ENCODE measurements at regions not wholly inside any gene's neighbourhood (a gene's known extent, or its start where the extent isn't known, plus 50 kb on each side); places are given as distances from the start of the nearest gene placed in this dataset.
"Not testable (repeated sequence)": the region's sequence is repeated elsewhere in the genome, so short reads cannot be mapped to it uniquely, and the experiment has no call there.

DNA sequence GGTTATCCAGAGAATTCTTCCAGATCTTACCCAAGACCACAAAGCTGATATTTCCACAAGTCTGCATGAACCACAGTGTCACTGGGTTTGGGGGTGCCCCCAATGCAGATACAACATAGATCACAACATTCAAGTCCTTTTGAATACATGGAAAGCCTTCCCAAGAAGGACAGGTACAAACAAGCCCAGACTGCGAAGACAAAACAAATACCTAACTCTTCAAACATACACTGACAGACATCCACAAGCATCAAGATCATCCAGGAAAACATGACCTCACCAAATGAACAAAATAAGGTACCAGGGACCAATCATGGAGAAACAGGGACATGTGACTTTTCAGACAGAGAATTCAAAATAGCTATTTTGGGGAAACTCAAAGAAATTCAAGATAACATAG lies 93.1 kb downstream of the MDH1 start:
- no peak for DNase-seq (ENCODE audit: low spot score)
- in situ Hi-C loops (cut with HindIII; ENCODE audit: low sequenced_read_pairs): no loop called here

DNA sequence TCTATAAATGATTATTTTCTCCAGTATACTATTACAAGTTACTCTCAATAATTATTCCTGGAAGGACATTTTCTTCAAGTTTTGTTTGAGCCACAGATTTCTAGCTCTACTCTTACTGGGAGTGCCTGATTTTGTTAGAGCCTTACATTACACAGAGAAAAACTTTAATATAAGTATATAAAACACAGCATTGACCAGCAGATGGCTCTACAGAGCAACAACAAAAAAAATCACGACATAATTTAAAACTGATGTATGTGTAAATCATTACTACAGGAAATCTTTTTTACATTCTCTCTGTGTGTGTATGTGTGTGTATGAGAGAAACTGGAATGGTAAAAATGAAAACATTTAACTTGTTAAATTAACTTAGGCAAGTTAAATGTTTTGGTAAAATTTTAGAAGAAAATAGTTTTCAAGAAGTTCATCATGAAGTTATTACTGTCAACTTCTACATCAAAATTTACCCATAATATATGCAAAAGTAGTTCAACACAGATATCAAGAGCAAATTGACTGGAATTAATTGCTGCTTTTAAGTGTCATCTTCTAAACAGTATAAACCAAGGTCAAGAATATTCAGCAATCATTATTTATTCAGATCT lies 103.3 kb downstream of the MDH1 start:
- in situ Hi-C loops (cut with HindIII; ENCODE audit: low sequenced_read_pairs): no loop called here
- DNase-seq (ENCODE audit: low spot score): peak; percentile 36

DNA sequence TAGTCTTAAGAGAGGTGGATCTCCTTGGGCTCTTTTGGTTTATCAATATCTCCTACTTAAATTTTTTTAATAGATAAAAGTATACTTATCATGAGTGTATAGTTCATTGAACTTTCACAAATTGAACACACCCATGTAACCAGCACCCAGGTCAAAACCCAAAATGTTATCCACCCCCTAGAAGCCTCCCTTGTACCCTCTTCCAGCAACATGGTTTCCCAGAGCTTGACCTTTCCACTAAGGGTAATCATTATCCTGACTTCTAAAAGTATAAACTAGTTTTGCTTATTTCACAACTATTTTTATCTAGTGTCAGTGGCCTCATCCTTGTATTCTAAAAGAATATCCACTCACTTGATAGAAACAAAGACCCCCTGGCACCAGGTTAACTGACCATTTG lies 106.8 kb downstream of the MDH1 start:
- in situ Hi-C loops (cut with HindIII; ENCODE audit: low sequenced_read_pairs): no loop called here
- no peak for DNase-seq (ENCODE audit: low spot score)

DNA sequence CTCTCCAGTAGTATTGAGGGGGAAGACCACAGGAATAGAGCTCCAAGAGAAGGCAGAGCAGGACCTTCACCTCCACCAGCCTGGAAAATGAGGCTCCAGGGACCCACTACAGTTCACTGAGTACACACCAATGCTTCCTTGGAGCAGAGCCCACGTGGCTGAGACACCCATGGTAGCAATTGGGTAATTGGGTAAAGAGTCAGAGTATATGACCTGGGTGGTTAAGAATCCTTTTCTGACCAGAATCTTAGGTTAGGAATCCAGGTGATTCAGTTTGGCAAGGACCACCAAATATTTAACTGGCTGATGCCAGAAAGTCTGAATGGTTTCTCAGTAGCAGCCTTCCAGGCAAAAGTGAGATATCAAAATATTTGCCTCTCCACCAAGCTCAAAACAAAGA lies 107.7 kb downstream of the MDH1 start:
- DNase-seq (ENCODE audit: low spot score): no peak
- in situ Hi-C loops (cut with HindIII; ENCODE audit: low sequenced_read_pairs): no loop called here

DNA sequence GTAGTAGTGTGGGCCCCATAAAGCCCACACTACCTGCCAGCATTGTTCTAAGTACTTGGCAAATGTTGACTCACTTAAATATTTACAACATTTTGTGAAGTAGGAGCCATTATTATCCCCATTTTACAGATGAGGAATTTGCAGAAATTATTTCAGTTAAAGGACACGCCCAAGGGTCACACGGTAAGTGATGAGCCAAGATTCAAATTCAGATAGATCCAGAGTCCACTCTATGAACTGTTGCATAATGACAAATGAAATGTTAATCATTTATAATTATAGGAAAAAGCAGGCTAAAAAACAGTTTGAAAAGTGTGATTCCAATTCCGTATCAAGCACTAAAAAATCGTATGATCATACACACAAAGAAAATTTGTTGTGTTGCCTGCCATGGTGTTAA lies 108.4 kb downstream of the MDH1 start:
- in situ Hi-C loops (cut with HindIII; ENCODE audit: low sequenced_read_pairs): no loop called here

DNA sequence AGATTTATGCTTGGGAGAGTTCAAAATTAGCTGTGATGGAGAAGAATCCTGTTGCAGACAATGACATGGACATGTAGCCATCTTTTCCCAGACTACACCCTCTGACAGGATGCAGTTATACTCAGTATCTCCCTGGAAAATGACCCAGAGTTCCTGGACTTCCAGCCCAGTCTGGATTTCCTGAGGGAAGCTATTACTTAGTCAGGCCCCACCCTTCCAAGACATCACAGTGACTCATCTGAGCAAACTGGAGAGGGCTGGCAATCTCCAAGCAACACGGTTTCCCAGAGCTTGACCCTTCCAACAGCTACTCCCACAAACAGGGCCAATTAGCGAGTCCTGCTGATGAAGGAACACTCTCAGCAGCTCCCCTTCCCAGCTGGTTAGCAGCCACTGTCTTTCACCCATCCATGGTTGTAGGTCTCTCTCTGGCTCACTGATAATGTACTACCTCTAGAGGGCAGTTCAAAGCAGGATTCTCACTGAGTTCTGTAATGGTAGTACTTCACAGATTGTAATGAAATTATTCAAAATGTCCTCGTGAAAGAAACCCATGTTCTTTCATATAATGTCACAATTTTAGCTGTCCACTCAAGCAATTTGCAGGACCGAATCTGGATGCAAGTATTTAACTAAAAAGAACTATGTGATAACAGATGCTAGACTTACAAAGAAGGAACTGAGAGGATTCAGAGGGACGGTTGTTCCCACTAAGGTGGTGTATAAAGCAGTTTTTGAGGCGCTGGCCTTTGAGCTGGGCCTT lies 110.2 kb downstream of the MDH1 start:
- DNase-seq (ENCODE audit: low spot score): peak; percentile 29
- in situ Hi-C loops (cut with HindIII; ENCODE audit: low sequenced_read_pairs): no loop called here

More for the DNA sequence above, 108.4 kb downstream of the MDH1 start:
- DNase-seq (ENCODE audit: low spot score): no peak

DNA sequence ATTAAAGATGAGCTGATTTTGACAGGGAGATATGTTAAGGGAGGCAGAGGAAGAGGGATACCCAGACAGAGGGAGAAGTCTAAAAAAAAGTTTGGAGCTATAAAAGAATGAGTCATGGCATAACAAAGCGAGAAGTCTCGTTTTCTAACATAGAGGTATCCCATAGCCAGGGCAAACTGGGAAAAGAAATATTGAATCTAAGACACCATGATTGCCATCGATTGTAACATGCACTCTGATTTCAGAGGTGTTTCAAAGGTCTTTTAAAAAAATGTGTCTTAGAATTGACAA lies 110.7 kb downstream of the MDH1 start:
- in situ Hi-C loops (cut with HindIII; ENCODE audit: low sequenced_read_pairs): no loop called here
- DNase-seq (ENCODE audit: low spot score): no peak

DNA sequence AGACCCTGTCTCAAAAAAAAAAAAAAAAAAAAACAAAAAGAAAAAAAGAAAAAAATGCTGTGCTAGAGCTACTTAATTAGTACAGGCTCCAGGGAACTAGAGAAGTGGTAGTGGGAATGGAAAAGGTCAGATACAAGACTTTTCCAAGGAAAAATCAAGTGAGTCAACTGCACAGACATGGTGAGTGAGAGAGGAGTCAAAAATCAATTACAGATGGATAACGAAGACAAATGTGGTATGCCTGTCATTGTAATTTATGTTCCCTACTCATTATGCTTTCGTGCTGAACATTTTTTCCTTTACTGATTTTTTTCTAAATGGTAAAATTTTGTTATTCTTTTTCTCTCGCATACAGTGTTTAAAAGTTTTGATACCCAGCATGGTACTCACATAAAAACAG lies 111.5 kb downstream of the MDH1 start:
- in situ Hi-C loops (cut with HindIII; ENCODE audit: low sequenced_read_pairs): no loop called here
- DNase-seq (ENCODE audit: low spot score): no peak

DNA sequence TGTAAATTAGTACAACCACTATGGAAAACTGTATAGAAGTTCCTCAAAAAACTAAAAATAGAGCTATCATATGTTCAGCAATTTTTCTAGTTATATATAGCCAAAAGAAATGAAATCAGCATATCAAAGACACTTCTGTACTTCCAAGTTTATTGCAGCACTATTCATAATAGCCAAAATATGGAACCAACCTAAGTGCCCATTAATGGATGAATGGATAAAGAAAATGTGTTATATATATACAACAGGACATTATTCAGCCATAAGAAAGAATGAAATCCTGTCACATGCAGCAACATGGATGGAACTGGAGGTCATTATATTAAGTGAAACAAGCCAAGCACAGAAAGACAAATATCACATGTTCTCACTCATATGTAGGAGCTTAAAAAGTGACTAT lies 112.6 kb downstream of the MDH1 start:
- in situ Hi-C loops (cut with HindIII; ENCODE audit: low sequenced_read_pairs): no loop called here
- DNase-seq (ENCODE audit: low spot score): no peak

DNA sequence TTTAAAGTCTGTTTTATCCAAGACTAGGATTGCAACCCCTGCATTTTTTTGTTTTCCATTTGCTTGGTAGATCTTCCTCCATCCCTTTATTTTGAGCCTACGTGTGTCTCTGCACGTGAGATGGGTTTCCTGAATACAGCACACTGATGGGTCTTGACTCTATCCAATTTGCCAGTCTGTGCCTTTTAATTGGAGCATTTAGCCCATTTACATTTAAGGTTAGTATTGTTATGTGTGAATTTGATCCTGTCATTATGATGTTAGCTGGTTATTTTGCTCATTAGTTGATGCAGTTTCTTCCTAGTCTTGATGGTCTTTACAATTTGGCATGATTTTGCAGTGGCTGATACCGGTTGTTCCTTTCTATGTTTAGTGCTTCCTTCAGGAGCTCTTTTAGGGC lies 117.3 kb downstream of the MDH1 start:
- DNase-seq (ENCODE audit: low spot score); in situ Hi-C loops (cut with HindIII; ENCODE audit: low sequenced_read_pairs): not testable (repeated sequence)

DNA sequence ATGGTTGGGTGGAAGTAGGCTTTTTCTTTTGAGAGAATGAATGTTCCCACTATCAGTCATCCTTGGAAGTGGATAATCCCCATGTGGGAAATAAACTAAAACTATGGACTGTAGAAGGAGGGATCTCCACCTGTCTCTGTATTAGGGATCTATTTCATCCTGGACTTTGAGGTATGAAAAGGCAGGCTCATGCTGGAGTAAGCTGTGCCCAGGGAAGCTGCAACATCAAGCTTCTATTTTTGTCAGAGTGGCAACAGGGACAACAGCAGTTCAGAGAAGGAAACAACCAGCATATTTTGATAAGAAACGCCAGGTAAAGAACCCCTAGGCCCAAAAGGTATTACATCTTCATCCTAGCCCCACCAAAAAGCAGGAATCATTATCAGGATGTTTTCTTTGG lies 122.0 kb downstream of the MDH1 start:
- in situ Hi-C loops (cut with HindIII; ENCODE audit: low sequenced_read_pairs): no loop called here
- DNase-seq (ENCODE audit: low spot score): no peak

DNA sequence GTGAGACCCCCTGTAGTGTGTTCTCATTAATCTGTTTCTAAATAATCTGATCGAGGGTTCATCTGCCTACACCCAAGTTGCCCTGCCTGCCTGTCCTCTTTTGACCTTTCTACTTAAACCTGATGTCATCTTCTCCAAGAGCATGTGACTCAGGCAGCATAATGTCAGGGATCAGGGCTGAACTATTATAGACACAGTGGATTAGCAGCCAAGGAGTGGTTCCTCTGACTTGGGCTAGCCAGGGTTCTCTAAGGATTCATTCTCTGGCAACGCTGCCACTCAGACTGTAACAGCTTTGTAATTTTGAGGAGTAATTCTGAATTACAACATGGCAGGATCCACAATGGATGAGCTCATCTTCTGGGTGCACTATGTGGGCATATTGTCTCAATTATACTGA lies 124.0 kb downstream of the MDH1 start:
- DNase-seq (ENCODE audit: low spot score): no peak
- in situ Hi-C loops (cut with HindIII; ENCODE audit: low sequenced_read_pairs): no loop called here

DNA sequence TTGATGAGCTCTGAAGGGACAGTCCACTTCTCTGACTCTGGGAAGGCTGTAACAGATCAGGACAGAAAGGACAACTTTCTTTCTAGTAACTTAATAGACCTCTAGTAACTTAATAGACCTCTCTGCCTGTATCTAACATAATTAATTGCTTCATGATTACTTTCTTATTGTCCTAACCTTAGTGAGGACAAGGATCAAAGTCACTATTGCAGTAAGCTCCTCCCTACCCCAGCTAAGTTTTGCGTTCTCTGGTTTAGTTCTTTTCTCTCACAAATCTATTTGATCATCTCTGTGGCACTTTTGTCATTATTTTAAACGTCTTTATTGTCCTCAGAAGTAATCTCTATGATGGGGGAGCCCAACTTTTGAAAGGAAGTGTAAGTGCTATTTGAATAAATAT lies 125.5 kb upstream of the UGP2 start:
- in situ Hi-C loops (cut with HindIII; ENCODE audit: low sequenced_read_pairs): no loop called here

DNA sequence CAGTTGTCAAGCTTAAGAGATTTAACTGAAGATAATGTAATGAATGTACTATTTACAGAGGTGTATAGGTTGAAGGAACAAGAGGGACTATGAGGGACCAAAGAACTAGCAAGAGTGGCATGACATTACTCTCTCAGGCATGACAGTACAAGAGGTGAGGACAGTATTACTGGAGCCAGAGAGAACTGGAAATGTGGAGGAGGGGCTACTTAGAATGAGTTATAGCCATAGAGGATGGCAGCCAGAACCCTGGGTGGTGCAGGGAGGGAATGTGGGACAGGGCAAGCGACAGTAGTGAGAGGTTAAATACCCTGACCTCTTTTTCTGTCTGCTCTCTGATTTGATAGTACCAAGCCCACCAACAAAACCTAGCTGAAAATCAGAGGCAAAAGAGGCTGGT lies 122.6 kb upstream of the UGP2 start:
- in situ Hi-C loops (cut with HindIII; ENCODE audit: low sequenced_read_pairs): no loop called here
- DNase-seq (ENCODE audit: low spot score): no peak

More for the DNA sequence above, 125.5 kb upstream of the UGP2 start:
- DNase-seq (ENCODE audit: low spot score): no peak

DNA sequence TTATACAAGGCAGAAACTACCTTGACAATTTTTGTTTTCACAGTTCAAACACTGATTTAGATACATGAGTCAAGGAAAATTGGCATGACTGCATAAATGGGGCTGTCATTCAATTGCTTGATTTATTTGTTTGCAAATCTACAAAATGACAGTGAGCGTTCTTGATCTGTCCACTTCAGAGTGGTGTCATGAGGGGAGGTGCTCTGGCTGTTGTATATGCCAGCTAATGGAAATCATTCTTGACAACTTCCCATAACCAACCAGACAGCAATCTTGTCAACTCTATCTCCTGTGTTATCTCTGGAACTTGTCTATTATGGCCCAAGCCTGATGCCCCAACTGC lies 120.6 kb upstream of the UGP2 start:
- DNase-seq (ENCODE audit: low spot score): no peak
- in situ Hi-C loops (cut with HindIII; ENCODE audit: low sequenced_read_pairs): no loop called here

DNA sequence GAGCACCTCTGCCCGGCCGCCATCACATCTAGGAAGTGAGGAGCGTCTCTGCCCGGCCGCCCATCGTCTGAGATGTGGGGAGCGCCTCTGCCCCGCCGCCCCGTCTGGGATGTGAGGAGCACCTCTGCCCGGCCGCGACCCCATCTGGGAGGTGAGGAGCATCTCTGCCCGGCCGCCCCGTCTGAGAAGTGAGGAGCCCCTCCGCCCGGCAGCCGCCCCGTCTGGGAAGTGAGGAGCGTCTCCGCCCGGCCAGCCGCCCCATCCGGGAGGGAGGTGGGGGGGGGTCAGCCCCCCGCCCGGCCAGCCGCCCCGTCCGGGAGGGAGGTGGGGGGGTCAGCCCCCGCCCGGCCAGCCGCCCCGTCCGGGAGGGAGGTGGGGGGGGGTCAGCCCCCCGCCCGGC lies 119.4 kb upstream of the UGP2 start:
- DNase-seq (ENCODE audit: low spot score); in situ Hi-C loops (cut with HindIII; ENCODE audit: low sequenced_read_pairs): not testable (repeated sequence)

DNA sequence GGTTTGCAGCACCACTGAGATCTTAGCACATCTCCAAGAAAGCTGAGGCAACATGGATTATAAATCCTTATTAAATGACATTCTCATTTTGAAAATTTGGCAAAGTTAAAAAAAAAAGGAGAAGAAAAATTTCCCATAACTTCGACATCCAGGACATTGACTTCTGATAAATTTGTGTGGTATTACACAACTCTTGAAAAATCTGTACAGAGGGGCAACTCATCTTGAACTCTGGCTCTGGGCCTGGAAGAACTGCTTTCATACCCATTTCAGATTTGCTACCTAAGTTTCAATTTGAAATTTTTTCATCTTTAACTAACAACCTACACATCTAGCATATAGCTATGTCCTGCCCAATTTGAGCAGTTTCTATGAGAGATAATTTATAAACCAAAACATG lies 118.0 kb upstream of the UGP2 start:
- in situ Hi-C loops (cut with HindIII; ENCODE audit: low sequenced_read_pairs): no loop called here
- DNase-seq (ENCODE audit: low spot score): no peak

DNA sequence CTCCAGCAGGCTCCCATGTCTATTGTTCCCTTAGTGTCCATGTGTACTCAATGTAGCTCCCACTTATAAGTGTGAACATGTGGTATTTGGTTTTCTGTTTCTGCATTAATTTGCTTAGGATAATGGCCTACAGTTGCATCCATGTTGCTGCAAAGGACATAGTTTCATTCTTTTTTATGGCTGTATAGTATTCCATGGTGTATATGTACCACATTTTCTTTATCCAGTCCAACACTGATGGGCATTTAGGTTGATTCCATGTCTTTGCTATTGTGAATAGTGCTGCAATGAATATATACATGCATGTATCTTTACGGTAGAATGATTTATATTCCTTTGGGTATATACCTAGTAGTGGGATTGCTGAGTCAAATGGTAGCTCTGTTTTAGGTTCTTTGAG lies 116.5 kb upstream of the UGP2 start:
- in situ Hi-C loops (cut with HindIII; ENCODE audit: low sequenced_read_pairs); DNase-seq (ENCODE audit: low spot score): not testable (repeated sequence)

DNA sequence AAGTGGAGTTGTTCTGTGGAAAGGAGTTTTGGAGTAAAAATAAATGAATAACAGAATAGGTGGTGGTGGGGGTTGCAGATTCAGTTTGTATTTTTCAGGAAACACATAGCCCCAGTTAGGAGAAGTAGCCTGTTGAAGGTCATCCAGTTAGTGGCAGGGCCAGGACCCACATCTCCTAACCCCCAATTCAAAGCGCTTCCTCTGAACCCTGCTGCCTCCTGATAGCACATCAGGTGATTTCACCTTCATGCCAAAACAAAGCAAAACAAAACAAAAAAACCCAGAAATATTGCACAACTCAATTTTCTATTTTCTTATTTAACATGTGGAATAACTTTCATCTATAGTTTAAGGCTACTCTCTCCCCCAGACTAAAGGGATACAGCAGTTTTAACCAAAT lies 112.3 kb upstream of the UGP2 start:
- DNase-seq (ENCODE audit: low spot score): no peak
- in situ Hi-C loops (cut with HindIII; ENCODE audit: low sequenced_read_pairs): no loop called here

DNA sequence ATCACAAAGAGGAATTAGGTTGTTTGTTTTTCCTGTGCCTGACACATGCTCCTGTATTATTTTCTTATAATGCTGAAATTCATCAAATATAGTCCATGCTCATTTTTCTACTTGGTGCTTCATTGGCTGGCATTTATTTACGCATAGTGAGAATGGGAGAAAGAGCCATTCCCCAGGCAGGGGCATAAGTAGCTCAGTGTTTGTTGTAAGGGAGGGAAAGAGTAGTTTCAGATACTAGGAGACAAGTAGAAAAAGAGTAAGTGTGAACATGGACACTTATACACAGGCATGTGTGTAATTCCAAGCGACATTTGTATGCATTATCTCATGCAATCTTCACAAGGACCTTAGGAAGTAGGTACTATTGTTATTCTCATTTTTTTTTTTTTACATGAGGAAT lies 111.9 kb upstream of the UGP2 start:
- in situ Hi-C loops (cut with HindIII; ENCODE audit: low sequenced_read_pairs): no loop called here
- no peak for DNase-seq (ENCODE audit: low spot score)

DNA sequence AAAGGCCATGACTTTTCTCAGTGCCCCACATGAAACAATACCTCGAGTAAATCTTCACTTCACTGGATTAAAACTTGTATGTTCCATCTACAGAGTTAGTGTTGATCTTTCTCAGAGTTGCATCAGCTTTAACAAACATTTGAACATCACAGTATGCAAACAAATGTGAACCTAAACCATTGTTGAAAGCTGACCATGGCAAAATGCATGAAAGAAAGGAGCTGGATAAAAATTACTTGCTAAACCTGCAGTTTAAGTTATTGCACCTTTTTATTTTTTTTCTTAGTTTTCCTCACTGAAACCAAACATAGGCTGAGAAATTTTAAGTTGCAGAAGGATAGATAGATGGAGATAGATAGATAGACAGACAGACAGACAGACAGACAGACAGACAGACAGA lies 107.2 kb upstream of the UGP2 start:
- in situ Hi-C loops (cut with HindIII; ENCODE audit: low sequenced_read_pairs): no loop called here
- DNase-seq (ENCODE audit: low spot score): no peak

DNA sequence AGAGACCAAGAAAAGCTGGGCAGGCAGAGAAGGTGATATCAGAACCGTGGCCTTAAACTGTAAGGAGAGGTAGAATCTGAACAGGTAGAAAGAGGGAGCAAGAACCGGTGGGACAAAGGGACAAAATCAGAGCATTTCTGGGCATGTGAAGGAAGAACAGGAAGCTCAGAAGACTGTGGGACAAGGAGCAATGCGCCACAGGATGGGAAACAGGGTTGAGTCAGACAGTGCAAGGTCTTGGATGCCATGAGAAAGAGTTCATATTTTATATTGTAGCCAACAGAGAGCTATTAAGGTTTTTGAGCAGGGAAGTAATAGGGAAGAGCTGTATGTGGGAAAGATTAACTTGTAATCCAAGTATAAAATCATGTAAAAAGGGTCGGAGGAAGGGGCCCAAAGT lies 106.4 kb upstream of the UGP2 start:
- DNase-seq (ENCODE audit: low spot score): no peak
- in situ Hi-C loops (cut with HindIII; ENCODE audit: low sequenced_read_pairs): no loop called here

Data from G401 (cell line).